ENCODE measurements at regions not wholly inside any gene's neighbourhood (a gene's known extent, or its start where the extent isn't known, plus 50 kb on each side); places are given as distances from the start of the nearest gene placed in this dataset.
"Not testable (repeated sequence)": the region's sequence is repeated elsewhere in the genome, so short reads cannot be mapped to it uniquely, and the experiment has no call there.

DNA sequence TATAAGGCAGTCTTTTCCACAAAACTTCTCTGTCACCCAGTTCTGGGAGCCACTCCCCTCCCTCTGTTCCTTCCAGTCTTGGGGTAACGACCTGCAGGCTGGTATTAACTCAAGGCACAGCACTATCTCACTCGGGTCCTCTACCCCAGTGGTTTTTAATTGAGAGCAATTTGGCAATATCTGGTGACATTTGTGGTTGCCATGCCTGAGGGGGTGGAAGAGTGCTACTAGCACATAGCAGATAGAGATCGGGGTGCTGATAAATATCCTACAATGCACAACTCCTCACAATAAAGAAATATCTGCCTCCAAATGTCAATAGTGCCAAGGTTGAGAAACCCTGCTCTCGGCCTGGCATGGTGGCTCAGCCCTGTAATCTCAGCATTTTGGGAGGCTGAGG is 117.7 kb upstream of the ABCC4 start:
- Mint-ChIP-seq H3K4me1 (ENCODE audit: low read depth) (no peaks in the 10 kb centered on the region), H3K27me3 (no peaks in the 10 kb centered on the region), H3K36me3 (ENCODE audit: insufficient read depth) (no peaks in the 10 kb centered on the region), H3K9me3 (ENCODE audit: low read depth) (peaks cover 7% of the 10 kb centered on the region), H3K27ac (no peak overlapping the region), H3K4me3 (ENCODE audit: low read depth) (no peak overlapping the region)
- no peak for DNase-seq (ENCODE audit: low spot score, unreplicated experiment)
- TF ChIP-seq, protein P1, sequence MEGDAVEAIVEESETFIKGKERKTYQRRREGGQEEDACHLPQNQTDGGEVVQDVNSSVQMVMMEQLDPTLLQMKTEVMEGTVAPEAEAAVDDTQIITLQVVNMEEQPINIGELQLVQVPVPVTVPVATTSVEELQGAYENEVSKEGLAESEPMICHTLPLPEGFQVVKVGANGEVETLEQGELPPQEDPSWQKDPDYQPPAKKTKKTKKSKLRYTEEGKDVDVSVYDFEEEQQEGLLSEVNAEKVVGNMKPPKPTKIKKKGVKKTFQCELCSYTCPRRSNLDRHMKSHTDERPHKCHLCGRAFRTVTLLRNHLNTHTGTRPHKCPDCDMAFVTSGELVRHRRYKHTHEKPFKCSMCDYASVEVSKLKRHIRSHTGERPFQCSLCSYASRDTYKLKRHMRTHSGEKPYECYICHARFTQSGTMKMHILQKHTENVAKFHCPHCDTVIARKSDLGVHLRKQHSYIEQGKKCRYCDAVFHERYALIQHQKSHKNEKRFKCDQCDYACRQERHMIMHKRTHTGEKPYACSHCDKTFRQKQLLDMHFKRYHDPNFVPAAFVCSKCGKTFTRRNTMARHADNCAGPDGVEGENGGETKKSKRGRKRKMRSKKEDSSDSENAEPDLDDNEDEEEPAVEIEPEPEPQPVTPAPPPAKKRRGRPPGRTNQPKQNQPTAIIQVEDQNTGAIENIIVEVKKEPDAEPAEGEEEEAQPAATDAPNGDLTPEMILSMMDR (IDR thresholded peaks at IDR 0.05; ENCODE audit: unreplicated experiment) = no peak

DNA sequence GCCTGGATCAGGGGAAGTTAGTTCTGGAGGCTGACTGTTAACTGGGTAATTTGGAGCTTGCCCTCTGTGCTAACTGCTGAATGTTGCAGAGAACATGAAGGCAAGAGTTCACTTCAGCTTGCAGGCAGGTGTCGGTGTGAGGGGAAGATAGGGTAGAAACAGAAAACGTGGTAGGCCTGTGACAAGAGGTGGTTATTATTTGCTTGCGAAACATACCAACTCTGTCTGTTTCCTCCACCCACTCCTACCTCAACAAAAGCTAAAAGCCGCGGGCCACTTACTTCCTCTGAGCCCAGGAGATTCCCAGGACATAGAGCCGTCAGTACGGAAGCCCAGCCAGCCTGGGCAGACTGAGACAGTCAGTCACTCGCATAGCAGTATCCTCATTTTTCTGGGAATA is 119.2 kb upstream of the ABCC4 start:
- H3K27ac Mint-ChIP-seq = no peak overlapping the region
- H3K27me3 Mint-ChIP-seq = no peaks in the 10 kb centered on the region
- H3K4me3 Mint-ChIP-seq (ENCODE audit: low read depth) = no peak overlapping the region

DNA sequence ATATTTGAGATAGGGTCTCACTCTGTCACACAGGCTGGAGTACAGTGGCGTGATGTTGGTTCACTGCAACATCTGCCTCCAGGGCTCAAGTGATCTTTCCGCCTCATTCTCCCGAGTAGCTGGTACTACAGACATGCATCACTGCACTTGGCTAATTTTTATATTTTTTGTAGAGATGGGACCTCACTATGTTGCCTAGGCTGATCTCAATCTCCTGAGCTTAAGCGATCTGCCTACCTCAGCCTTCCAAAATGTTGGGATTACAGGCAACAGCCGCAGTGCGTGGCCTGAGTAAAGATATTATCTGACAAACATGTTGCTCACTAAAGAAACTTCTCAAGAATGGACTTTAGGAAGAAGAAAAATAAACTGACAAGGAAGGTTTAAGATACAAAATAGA is 125.4 kb upstream of the ABCC4 start:
- Mint-ChIP-seq H3K27ac (no peak overlapping the region), H3K36me3 (ENCODE audit: insufficient read depth) (no peaks in the 10 kb centered on the region), H3K4me3 (ENCODE audit: low read depth) (no peak overlapping the region), H3K4me1 (ENCODE audit: low read depth) (no peaks in the 10 kb centered on the region), H3K9me3 (ENCODE audit: low read depth) (peaks cover 3% of the 10 kb centered on the region), H3K27me3 (no peaks in the 10 kb centered on the region)
- DNase-seq (ENCODE audit: low spot score, unreplicated experiment) = no peak
- TF ChIP-seq, protein P1 (IDR thresholded peaks at IDR 0.05; ENCODE audit: unreplicated experiment) = no peak

More for the DNA sequence above, 119.2 kb upstream of the ABCC4 start:
- H3K36me3 Mint-ChIP-seq (ENCODE audit: insufficient read depth) = no peaks in the 10 kb centered on the region
- TF ChIP-seq, protein P1 (IDR thresholded peaks at IDR 0.05; ENCODE audit: unreplicated experiment) = no peak
- peaks cover 3% of the 10 kb centered on the region for H3K9me3 Mint-ChIP-seq (ENCODE audit: low read depth)
- no peaks in the 10 kb centered on the region for H3K4me1 Mint-ChIP-seq (ENCODE audit: low read depth)
- no peak for DNase-seq (ENCODE audit: low spot score, unreplicated experiment)

DNA sequence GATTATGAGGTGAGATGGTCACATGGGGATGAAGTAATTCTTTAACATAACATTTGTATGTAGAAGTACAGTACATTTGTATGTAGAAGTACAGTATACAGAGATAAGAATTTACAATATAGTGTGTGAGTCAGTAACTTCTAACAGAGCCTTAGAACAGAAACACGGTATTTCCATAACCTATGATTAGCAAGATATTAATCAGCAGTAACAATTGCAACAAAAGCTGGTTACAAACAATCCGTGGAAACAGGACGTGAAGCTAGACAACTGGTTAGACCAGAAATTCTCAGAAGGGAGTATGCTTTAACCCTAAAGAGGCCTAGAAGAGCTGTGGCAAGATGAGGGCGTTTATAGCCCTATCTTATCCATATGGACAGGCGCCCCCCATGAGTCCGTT is 122.0 kb upstream of the CLDN10 start:
- not testable (repeated sequence) for H3K9me3 Mint-ChIP-seq (ENCODE audit: low read depth); H3K27ac Mint-ChIP-seq; H3K4me3 Mint-ChIP-seq (ENCODE audit: low read depth); H3K36me3 Mint-ChIP-seq (ENCODE audit: insufficient read depth); DNase-seq (ENCODE audit: low spot score, unreplicated experiment); H3K4me1 Mint-ChIP-seq (ENCODE audit: low read depth); H3K27me3 Mint-ChIP-seq

DNA sequence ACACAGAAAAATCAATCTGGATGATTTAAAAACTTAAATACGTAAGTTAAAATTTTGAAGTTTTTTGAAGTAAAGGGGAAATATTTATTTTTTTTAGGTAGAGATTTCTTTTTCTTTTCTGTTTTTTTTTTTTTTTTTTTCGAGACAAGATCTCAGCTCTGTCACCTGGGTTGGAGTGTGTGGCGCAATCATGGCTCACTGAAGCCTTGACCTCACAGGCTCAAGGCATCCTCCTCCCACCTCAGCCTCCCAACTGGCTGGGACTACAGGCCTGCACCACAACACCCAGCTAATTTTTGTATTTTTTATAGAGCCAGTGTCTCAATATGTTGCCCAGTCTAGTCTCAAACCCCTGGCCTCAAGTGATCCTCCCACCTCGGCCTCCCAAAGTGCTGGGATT is 120.4 kb upstream of the CLDN10 start:
- DNase-seq (ENCODE audit: low spot score, unreplicated experiment) = no peak
- no peaks in the 10 kb centered on the region for H3K36me3 Mint-ChIP-seq (ENCODE audit: insufficient read depth)
- no peaks in the 10 kb centered on the region for H3K9me3 Mint-ChIP-seq (ENCODE audit: low read depth)
- TF ChIP-seq, protein P1 (IDR thresholded peaks at IDR 0.05; ENCODE audit: unreplicated experiment) = no peak
- no peak overlapping the region for H3K27ac Mint-ChIP-seq
- no peaks in the 10 kb centered on the region for H3K4me1 Mint-ChIP-seq (ENCODE audit: low read depth)
- H3K27me3 Mint-ChIP-seq = no peaks in the 10 kb centered on the region
- no peak overlapping the region for H3K4me3 Mint-ChIP-seq (ENCODE audit: low read depth)

DNA sequence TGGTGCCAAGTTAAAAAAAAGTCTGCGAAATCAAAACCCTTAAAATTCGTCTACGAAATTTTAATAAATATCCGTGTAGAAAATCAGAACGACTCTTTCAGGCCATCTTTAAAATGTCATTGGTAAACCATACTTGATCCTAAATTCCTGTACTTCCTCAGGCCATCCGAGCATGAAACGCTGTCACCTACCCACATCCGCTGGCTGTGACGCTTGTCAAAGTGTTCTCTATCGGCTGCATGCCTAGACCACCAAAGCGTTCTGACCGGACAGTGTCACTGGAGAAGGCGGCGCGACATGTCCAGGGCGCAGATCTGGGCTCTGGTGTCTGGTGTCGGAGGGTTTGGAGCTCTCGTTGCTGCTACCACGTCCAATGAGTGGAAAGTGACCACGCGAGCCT is 119.0 kb upstream of the CLDN10 start:
- no peaks in the 10 kb centered on the region for H3K9me3 Mint-ChIP-seq (ENCODE audit: low read depth)
- H3K27ac Mint-ChIP-seq = no peak overlapping the region
- no peaks in the 10 kb centered on the region for H3K4me1 Mint-ChIP-seq (ENCODE audit: low read depth)
- H3K27me3 Mint-ChIP-seq = no peaks in the 10 kb centered on the region
- DNase-seq (ENCODE audit: low spot score, unreplicated experiment) = no peak
- no peaks in the 10 kb centered on the region for H3K36me3 Mint-ChIP-seq (ENCODE audit: insufficient read depth)
- no peak overlapping the region for H3K4me3 Mint-ChIP-seq (ENCODE audit: low read depth)
- TF ChIP-seq, protein P1 (IDR thresholded peaks at IDR 0.05; ENCODE audit: unreplicated experiment) = no peak
